Mucosa of descending colon (tissue), 3 donors: ENCODE measurements at regions not wholly inside any gene's neighbourhood (a gene's known extent, or its start where the extent isn't known, plus 50 kb on each side); places are given as distances from the start of the nearest gene placed in this dataset.
"Not testable (repeated sequence)": the region's sequence is repeated elsewhere in the genome, so short reads cannot be mapped to it uniquely, and the experiment has no call there.

ENCODE experiments used
- ATAC-seq: fragments of 200-7000 bp; cut with Tn5 transposase; one replicate; pipeline ENCODE4 v1.9.1; 2020; ENCODE audit warnings: mild to moderate bottlenecking, moderate library complexity
- DNase-seq, 3 donors: peaks; one replicate each; pipeline ENCODE4 v3.0.0-alpha.2; 2020
- H3K36me3 ChIP-seq: fragments of 200-600 bp; one replicate; pipeline ENCODE4 v1.8.0; 2021; ENCODE audit warnings: low read depth, mild to moderate bottlenecking
- H3K4me1 ChIP-seq: fragments of 200-600 bp; one replicate; pipeline ENCODE4 v1.8.0; 2021; ENCODE audit warnings: low read depth, mild to moderate bottlenecking
- H3K4me3 ChIP-seq: fragments of 200-600 bp; one replicate; pipeline ENCODE4 v1.8.0; 2021; ENCODE audit warnings: mild to moderate bottlenecking
- H3K9me3 ChIP-seq: fragments of 200-600 bp; one replicate; pipeline ENCODE4 v1.8.0; 2021; ENCODE audit warnings: mild to moderate bottlenecking
- CTCF ChIP-seq: fragments of 200-600 bp; IDR thresholded peaks from one replicate; pipeline ENCODE4 v1.8.0; 2022; ENCODE audit warnings: antibody characterized with exemption, mild to moderate bottlenecking
- intact Hi-C, 2 donors: fragments of 100-400 bp; cut with DNase I in 1 of 2; cut with micrococcal nuclease in 1 of 2; formaldehyde crosslinking; loops; one replicate each; pipeline versions ENCODE4 v1.11.0 to v1.11.1; 2022; cut with DNase I, micrococcal nuclease
- donor health status: DM: no; HTN: no; CAD: no; lungs with moderate emphysema.
- donor health status: DM: no; HTN: no; CAD: no.
- donor health status: DM: no; HTN: yes; CAD: no.

GRCh38 chr22:46047841-46048595 is 71.1 kb upstream of the WNT7B start:
- intact Hi-C loops: no loop called here
- Histone ChIP-seq H3K9me3 (no peaks in the 10 kb centered on the region), H3K4me3 (no peak overlapping the region), H3K4me1 (peaks cover 36% of the 10 kb centered on the region), H3K36me3 (no peaks in the 10 kb centered on the region)
- ATAC-seq: no peak
- DNase-seq: peak in 2 of 3 donors; percentile 27 to 52
- no peak for TF ChIP-seq CTCF

GRCh38 chr22:46048661-46049060 is 71.7 kb upstream of the WNT7B start:
- H3K9me3 ChIP-seq, H3K4me3 ChIP-seq, ATAC-seq, intact Hi-C loops, H3K36me3 ChIP-seq: not testable (repeated sequence)
- DNase-seq: peak in 2 of 3 donors; percentile 16 to 19
- H3K4me1 ChIP-seq: peaks cover 33% of the 10 kb centered on the region

GRCh38 chr22:46049726-46050450 is 72.9 kb upstream of the WNT7B start:
- peaks cover 27% of the 10 kb centered on the region for H3K4me1 ChIP-seq
- ATAC-seq: no peak
- peak in 2 of 3 donors; percentile 22 to 49 for DNase-seq
- intact Hi-C loops: no loop called here
- no peak for TF ChIP-seq CTCF
- no peak overlapping the region for H3K4me3 ChIP-seq
- H3K9me3 ChIP-seq: no peaks in the 10 kb centered on the region
- H3K36me3 ChIP-seq: no peaks in the 10 kb centered on the region

GRCh38 chr22:46050451-46050845 is 73.5 kb upstream of the WNT7B start:
- peaks cover 28% of the 10 kb centered on the region for H3K4me1 ChIP-seq
- TF ChIP-seq CTCF: no peak
- H3K9me3 ChIP-seq: no peaks in the 10 kb centered on the region
- intact Hi-C loops: no loop called here
- DNase-seq: peak in 2 of 3 donors; percentile 18 to 30
- no peak for ATAC-seq
- no peaks in the 10 kb centered on the region for H3K36me3 ChIP-seq
- no peak overlapping the region for H3K4me3 ChIP-seq

- Histone ChIP-seq H3K4me3 (no peak overlapping the region), H3K9me3 (no peaks in the 10 kb centered on the region), H3K4me1 (peaks cover 31% of the 10 kb centered on the region), H3K36me3 (no peaks in the 10 kb centered on the region)
- DNase-seq: peak in 2 of 3 donors; percentile 37 to 54
- no peak for TF ChIP-seq CTCF
- ATAC-seq: no peak
- intact Hi-C loops: no loop called here
These were observed 74.1 kb upstream of the WNT7B start for GRCh38 chr22:46050916-46051614.

GRCh38 chr22:46051646-46052045 is 74.7 kb upstream of the WNT7B start:
- DNase-seq: peak in 2 of 3 donors; percentile 19 to 23
- Histone ChIP-seq H3K4me3 (no peak overlapping the region), H3K4me1 (peaks cover 31% of the 10 kb centered on the region), H3K9me3 (no peaks in the 10 kb centered on the region), H3K36me3 (no peaks in the 10 kb centered on the region)
- intact Hi-C loops: no loop called here
- no peak for TF ChIP-seq CTCF
- no peak for ATAC-seq
